ENCODE measurements at regions not wholly inside any gene's neighbourhood (a gene's known extent, or its start where the extent isn't known, plus 50 kb on each side); places are given as distances from the start of the nearest gene placed in this dataset.

DNA sequence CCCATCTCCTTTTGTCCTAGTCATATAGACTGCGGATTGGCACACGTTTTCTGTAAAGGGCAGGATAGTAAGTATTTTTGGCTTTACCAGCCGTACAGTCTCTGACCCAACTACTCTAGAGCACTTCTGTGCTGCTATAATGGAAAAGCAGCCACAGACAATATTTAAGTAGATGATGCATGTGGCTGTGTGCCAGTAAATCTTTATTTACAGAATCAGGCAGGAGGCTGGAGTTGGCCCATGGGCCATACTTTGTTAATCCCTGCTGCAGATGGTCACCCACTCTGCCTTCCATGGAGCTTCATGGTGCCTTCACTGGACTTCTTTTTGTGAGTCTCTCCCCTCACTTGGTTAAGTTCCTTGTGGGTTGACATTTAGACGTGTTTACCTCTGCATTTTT, 584.5 kb upstream of the TBX3 start:
- TF ChIP-seq POLR2A (IDR thresholded peaks at IDR 0.05; ENCODE audit: low read length) (no peak), GATA1 (IDR thresholded peaks at IDR 0.05; ENCODE audit: low read depth, low read length) (no peak)

Measured in erythroblast (primary cell).